H1 (cell line): ENCODE measurements at regions not wholly inside any gene's neighbourhood (a gene's known extent, or its start where the extent isn't known, plus 50 kb on each side); places are given as distances from the start of the nearest gene placed in this dataset.

ENCODE experiments used
- CTCF ChIA-PET: fragments of 300-600 bp; sonication (Branson Sonifier 250); formaldehyde crosslinking; loops from one replicate; lab custom pipeline; 2021; ENCODE audit not compliant: partially characterized antibody; lab: Charles Lee
- POLR2A ChIA-PET: fragments of 300-600 bp; sonication (Branson Sonifier 250); formaldehyde crosslinking; loops from one replicate; lab custom pipeline; 2021; ENCODE audit warnings: inconsistent platforms; ENCODE audit not compliant: partially characterized antibody; lab: Charles Lee
- DNase-seq, 2 experiments: peaks; one replicate each; pipeline versions ENCODE4 v3.0.0 to v3.0.0-alpha.2; 2010 to 2022; ENCODE audit warnings: low spot score in 2 of 2, low read depth in 1 of 2, mixed read lengths in 1 of 2
- FAIRE-seq: peaks from 2 replicates; lab custom pipeline; 2011; peaks lifted over from hg19 to GRCh38; lab: Jason Lieb, UNC
- H2AFZ ChIP-seq: 2 replicates; pipeline ENCODE4 v1.8.1; 2012; ENCODE audit warnings: low read length, inconsistent platforms
- H2AK5ac ChIP-seq: 2 replicates; pipeline ENCODE4 v1.6.1; 2013; ENCODE audit warnings: low read depth, low read length
- H2BK120ac ChIP-seq: replicated peaks from 2 replicates; pipeline ENCODE3; 2013; ENCODE audit warnings: low read depth, low read length, inconsistent platforms
- H2BK12ac ChIP-seq: 2 replicates; pipeline ENCODE4 v1.6.1; 2013; ENCODE audit warnings: low read depth, low read length
- H2BK15ac ChIP-seq: 2 replicates; pipeline ENCODE4 v1.6.1; 2013; ENCODE audit warnings: low read length
- H2BK20ac ChIP-seq: 2 replicates; pipeline ENCODE4 v1.6.1; 2013; ENCODE audit warnings: low read length
- H2BK5ac ChIP-seq: 2 replicates; pipeline ENCODE4 v1.6.1; 2013; ENCODE audit warnings: low read depth, low read length
- H3K14ac ChIP-seq: 2 replicates; pipeline ENCODE4 v1.6.1; 2013; ENCODE audit warnings: inconsistent platforms; ENCODE audit not compliant: insufficient read length
- H3K18ac ChIP-seq: 2 replicates; pipeline ENCODE4 v1.6.1; 2013; ENCODE audit warnings: low read length; ENCODE audit errors: extremely low read depth
- H3K23ac ChIP-seq: 2 replicates; pipeline ENCODE4 v1.6.1; 2013; ENCODE audit warnings: inconsistent platforms; ENCODE audit not compliant: insufficient read length
- H3K23me2 ChIP-seq: 2 replicates; pipeline ENCODE4 v1.6.1; 2013; ENCODE audit warnings: low read depth, low read length
- H3K27ac ChIP-seq: 2 replicates; pipeline ENCODE4 v1.6.1; 2011; ENCODE audit warnings: low read depth, low read length, inconsistent platforms
- H3K27me3 ChIP-seq, 4 experiments: replicated peaks in 1 of 4; 1 replicate in 1 of 4; 2 replicates in 3 of 4; pipeline versions ENCODE4 v1.6.1 to v1.8.1; 2011 to 2013; ENCODE audit warnings: low read length in 3 of 4, mild to moderate bottlenecking in 3 of 4, inconsistent platforms in 2 of 4, mixed read lengths in 2 of 4, moderate library complexity in 1 of 4; ENCODE audit not compliant: control insufficient read depth in 3 of 4, insufficient read depth in 3 of 4; ENCODE audit errors: extremely low read depth in 1 of 4
- H3K36me3 ChIP-seq, 4 experiments: 2 replicates each; pipeline versions ENCODE4 v1.6.1 to v1.8.1; 2011 to 2013; ENCODE audit warnings: mild to moderate bottlenecking in 4 of 4, low read length in 3 of 4, moderate library complexity in 2 of 4, control low read depth in 1 of 4, inconsistent platforms in 1 of 4; ENCODE audit not compliant: insufficient read depth in 4 of 4, control insufficient read depth in 2 of 4
- H3K4ac ChIP-seq: replicated peaks from 2 replicates; pipeline ENCODE3; 2013; ENCODE audit warnings: low read length, low read depth, mixed read lengths, inconsistent platforms; ENCODE audit not compliant: insufficient read length
- H3K4me1 ChIP-seq, 4 experiments: replicated peaks in 1 of 4; 1 replicate in 1 of 4; 2 replicates in 3 of 4; pipeline versions ENCODE4 v1.6.1 to v1.8.1; 2011 to 2013; ENCODE audit warnings: low read length in 3 of 4, inconsistent platforms in 2 of 4, mixed read lengths in 1 of 4; ENCODE audit not compliant: insufficient read depth in 4 of 4, control insufficient read depth in 3 of 4
- H3K4me2 ChIP-seq, 2 experiments: 2 replicates each; pipeline versions ENCODE4 v1.6.1 to v1.8.1; 2011 to 2013; ENCODE audit warnings: low read depth in 2 of 2, low read length in 2 of 2, control low read depth in 1 of 2, inconsistent platforms in 1 of 2, mild to moderate bottlenecking in 1 of 2; ENCODE audit not compliant: insufficient read depth in 1 of 2
- H3K4me3 ChIP-seq, 4 experiments: fragments of 200-600, 300-600 bp in 1 of 4; sonication (generic), shearing (Covaris generic), sonication (Bioruptor Twin) in 1 of 4; 2 replicates each; pipeline versions ENCODE4 v1.5.1 to v1.8.1; 2011 to 2016; ENCODE audit warnings: low read length in 4 of 4, low read depth in 3 of 4, control low read depth in 2 of 4, inconsistent platforms in 2 of 4, mild to moderate bottlenecking in 2 of 4, mixed read lengths in 1 of 4, moderate library complexity in 1 of 4; ENCODE audit not compliant: insufficient read depth in 2 of 4; ENCODE audit errors: extremely low read depth in 1 of 4
- H3K56ac ChIP-seq: replicated peaks from 2 replicates; pipeline ENCODE3; 2013; ENCODE audit warnings: low read depth, mild to moderate bottlenecking, mixed read lengths, low read length, inconsistent platforms; ENCODE audit not compliant: insufficient read length
- H3K79me1 ChIP-seq: 2 replicates; pipeline ENCODE4 v1.6.1; 2013; ENCODE audit warnings: low read depth, low read length, control low read depth
- H3K79me2 ChIP-seq, 2 experiments: 2 replicates each; pipeline versions ENCODE4 v1.6.1 to v1.8.1; 2012 to 2013; ENCODE audit warnings: low read length in 2 of 2, mild to moderate bottlenecking in 2 of 2, inconsistent platforms in 1 of 2; ENCODE audit not compliant: insufficient read depth in 2 of 2, control insufficient read depth in 1 of 2
- H3K9ac ChIP-seq, 4 experiments: replicated peaks in 1 of 4; 1 replicate in 1 of 4; 2 replicates in 3 of 4; pipeline versions ENCODE4 v1.6.1 to v1.8.1; 2011 to 2013; ENCODE audit warnings: low read depth in 3 of 4, low read length in 3 of 4, control low read depth in 2 of 4, mild to moderate bottlenecking in 2 of 4, moderate library complexity in 2 of 4, inconsistent platforms in 1 of 4; ENCODE audit errors: extremely low read depth in 1 of 4
- H3K9me3 ChIP-seq, 2 experiments: 2 replicates each; pipeline versions ENCODE4 v1.6.1 to v1.8.1; 2012 to 2013; ENCODE audit warnings: mild to moderate bottlenecking in 2 of 2, moderate library complexity in 2 of 2, control low read depth in 1 of 2, inconsistent platforms in 1 of 2, low read depth in 1 of 2, low read length in 1 of 2, mixed read lengths in 1 of 2; ENCODE audit not compliant: insufficient read depth in 2 of 2
- H4K20me1 ChIP-seq, 2 experiments: replicated peaks in 1 of 2; 2 replicates each; pipeline versions ENCODE3 to v1.8.1; 2011 to 2013; ENCODE audit warnings: inconsistent platforms in 2 of 2, low read length in 2 of 2, mild to moderate bottlenecking in 1 of 2; ENCODE audit not compliant: insufficient read depth in 2 of 2, control insufficient read depth in 1 of 2
- H4K5ac ChIP-seq: 2 replicates; pipeline ENCODE4 v1.6.1; 2013; ENCODE audit warnings: low read length, low read depth, mixed read lengths, inconsistent platforms; ENCODE audit not compliant: insufficient read length
- H4K8ac ChIP-seq: 2 replicates; pipeline ENCODE4 v1.8.0; 2013; ENCODE audit warnings: mild to moderate bottlenecking, moderate library complexity, low read length, inconsistent platforms; ENCODE audit not compliant: insufficient read depth; ENCODE audit errors: extremely low read depth
- H4K91ac ChIP-seq: replicated peaks from 2 replicates; pipeline ENCODE3; 2013; ENCODE audit warnings: low read length, mixed read lengths, inconsistent platforms; ENCODE audit not compliant: insufficient read length
- ATF2 ChIP-seq: IDR thresholded peaks from 2 replicates; pipeline ENCODE4 v1.6.1; 2012; ENCODE audit warnings: low read length, inconsistent platforms
- BACH1 ChIP-seq: IDR thresholded peaks from 2 replicates; pipeline ENCODE4 v1.6.1; 2012; ENCODE audit warnings: low read length, improper control_type of control experiment
- GABPA ChIP-seq: IDR thresholded peaks from 2 replicates; pipeline ENCODE4 v1.6.1; 2011; ENCODE audit warnings: mild to moderate bottlenecking, low read length, moderate library complexity, borderline replicate concordance; ENCODE audit not compliant: insufficient read depth
- JUN ChIP-seq: IDR thresholded peaks from 2 replicates; pipeline ENCODE4 v1.6.1; 2011; ENCODE audit warnings: low read depth, mild to moderate bottlenecking, improper control_type of control experiment, low read length
- JUND ChIP-seq: IDR thresholded peaks from 2 replicates; pipeline ENCODE4 v1.6.1; 2011; ENCODE audit warnings: mild to moderate bottlenecking, improper control_type of control experiment, low read length
- KDM1A ChIP-seq: fragments of 200-600, 300-600 bp; sonication (generic); IDR thresholded peaks from 2 replicates; pipeline ENCODE4 v1.7.1; 2016; ENCODE audit warnings: mild to moderate bottlenecking, low read length, borderline replicate concordance
- PHF8 ChIP-seq: fragments of 200-600 bp; sonication (generic); conservative IDR thresholded peaks from 2 replicates; pipeline ENCODE4 v1.7.1; 2012; ENCODE audit warnings: low read depth, mild to moderate bottlenecking, inconsistent platforms, low read length, moderate library complexity
- RAD21 ChIP-seq, 2 experiments: IDR thresholded peaks in 1 of 2; conservative IDR thresholded peaks in 1 of 2; 2 replicates each; pipeline ENCODE4 v1.6.1; 2011; ENCODE audit warnings: low read depth in 2 of 2, low read length in 2 of 2, improper control_type of control experiment in 1 of 2, inconsistent platforms in 1 of 2, mild to moderate bottlenecking in 1 of 2, moderate library complexity in 1 of 2
- SAP30 ChIP-seq: fragments of 300-600 bp; sonication (generic); IDR thresholded peaks from 2 replicates; pipeline ENCODE4 v1.7.1; 2012; ENCODE audit warnings: low read length, moderate library complexity, mild to moderate bottlenecking, inconsistent platforms; ENCODE audit not compliant: insufficient read depth, insufficient replicate concordance
- SIRT6 ChIP-seq: IDR thresholded peaks from one replicate; pipeline ENCODE4 v1.7.1; 2012; ENCODE audit warnings: low read length, inconsistent platforms
- SP1 ChIP-seq: IDR thresholded peaks from 2 replicates; pipeline ENCODE4 v1.6.1; 2011; ENCODE audit warnings: low read depth, low read length
- SP2 ChIP-seq: IDR thresholded peaks from 2 replicates; pipeline ENCODE4 v1.6.1; 2012; ENCODE audit warnings: mild to moderate bottlenecking, low read length, inconsistent platforms
- SP4 ChIP-seq: IDR thresholded peaks from 2 replicates; pipeline ENCODE4 v1.6.1; 2012; ENCODE audit warnings: low read length, inconsistent platforms
- SRF ChIP-seq: IDR thresholded peaks from 2 replicates; pipeline ENCODE4 v1.6.1; 2011; ENCODE audit warnings: mild to moderate bottlenecking, low read depth, low read length, moderate library complexity
- TAF1 ChIP-seq: IDR thresholded peaks from 2 replicates; pipeline ENCODE4 v1.6.1; 2011; ENCODE audit warnings: mild to moderate bottlenecking, low read depth, low read length
- TBP ChIP-seq: IDR thresholded peaks from 2 replicates; pipeline ENCODE4 v1.6.1; 2011; ENCODE audit warnings: low read depth, low read length, improper control_type of control experiment

- H2AFZ ChIP-seq = no peak overlapping the region
- TF ChIP-seq SP4 = no peak
- no peak for TF ChIP-seq TAF1
- no peak for TF ChIP-seq SRF
- TF ChIP-seq TBP = no peak
- TF ChIP-seq JUN = no peak
- no peak for TF ChIP-seq SP1
- TF ChIP-seq SP2 = no peak
- no peak for TF ChIP-seq SAP30
- TF ChIP-seq PHF8 = no peak
- TF ChIP-seq ATF2 = no peak
- TF ChIP-seq GABPA = no peak
- no peak for TF ChIP-seq BACH1
- TF ChIP-seq JUND = no peak
- TF ChIP-seq RAD21 (IDR thresholded peaks at IDR 0.05 in 1 of 2, conservative IDR thresholded peaks at IDR 0.05 in 1 of 2; ENCODE audit: low read depth in 2 of 2, low read length in 2 of 2) = no peak
- no peak for TF ChIP-seq SIRT6
- no peak for TF ChIP-seq KDM1A
- TF ChIP-seq, all 59 proteins: peak for 0
- Histone ChIP-seq H3K27me3 (no peaks in the 10 kb centered on the region), H4K5ac (no peak overlapping the region), H2BK120ac (no peak overlapping the region), H3K27ac (no peak overlapping the region), H3K4me3 (no peak overlapping the region), H3K9me3 (peaks cover 18 to 48% of the 10 kb centered on the region in 2 experiments), H3K4ac (no peak overlapping the region), H2AK5ac (no peak overlapping the region), H3K4me1 (no peaks in the 10 kb centered on the region), H3K18ac (no peak overlapping the region), H3K14ac (no peak overlapping the region), H4K20me1 (no peaks in the 10 kb centered on the region), H2BK5ac (no peak overlapping the region), H3K9ac (no peak overlapping the region), H2BK12ac (no peak overlapping the region), H3K79me1 (no peaks in the 10 kb centered on the region), H3K56ac (no peak overlapping the region), H3K36me3 (no peaks in the 10 kb centered on the region), H3K23me2 (no peaks in the 10 kb centered on the region), H4K8ac (no peak overlapping the region), H4K91ac (no peak overlapping the region), H2BK15ac (no peak overlapping the region), H3K4me2 (no peak overlapping the region), H3K23ac (no peak overlapping the region), H3K79me2 (no peaks in the 10 kb centered on the region), H2BK20ac (no peak overlapping the region)
- ChIA-PET POLR2A (no interaction called here), CTCF (no interaction called here)
- FAIRE-seq (no peak), DNase-seq (no peak)
Observed at GRCh38 chrY:8036563-8036962, 1125.0 kb upstream of the AMELY start.
